ENCODE measurements at regions not wholly inside any gene's neighbourhood (a gene's known extent, or its start where the extent isn't known, plus 50 kb on each side); places are given as distances from the start of the nearest gene placed in this dataset.

- no peak for DNase-seq
Measured at GRCh38 chr5:176711883-176712282, 64.6 kb downstream of the TSPAN17 start.

GRCh38 chr5:176712546-176713304 is 65.4 kb downstream of the TSPAN17 start:
- no peak for DNase-seq

GRCh38 chr5:176713409-176713808 is 66.1 kb downstream of the TSPAN17 start:
- no peak for DNase-seq

- no peak for DNase-seq
Measured at GRCh38 chr5:176714067-176714466, 66.8 kb downstream of the TSPAN17 start.

- DNase-seq = peak; percentile 39
Measured at GRCh38 chr5:176716320-176716719, 69.0 kb downstream of the TSPAN17 start.

GRCh38 chr5:176719113-176719739 is 71.9 kb downstream of the TSPAN17 start:
- DNase-seq = no peak

- no peak for DNase-seq
Measured at GRCh38 chr5:176721509-176721908, 74.2 kb downstream of the TSPAN17 start.

- DNase-seq = no peak
Measured at GRCh38 chr5:176722757-176723156, 75.5 kb downstream of the TSPAN17 start.

GRCh38 chr5:176723440-176723839 is 76.2 kb downstream of the TSPAN17 start:
- DNase-seq = no peak

GRCh38 chr5:176724472-176724871 is 77.2 kb downstream of the TSPAN17 start:
- DNase-seq = no peak

GRCh38 chr5:176725521-176726280 is 78.4 kb downstream of the TSPAN17 start:
- no peak for DNase-seq

- no peak for DNase-seq
Measured at GRCh38 chr5:176726746-176727527, 79.7 kb downstream of the TSPAN17 start.

- DNase-seq = no peak
Measured at GRCh38 chr5:176727528-176727900, 80.2 kb downstream of the TSPAN17 start.

- no peak for DNase-seq
Measured at GRCh38 chr5:176727983-176728675, 80.8 kb downstream of the TSPAN17 start.

GRCh38 chr5:176728831-176729251 is 81.5 kb upstream of the UNC5A start:
- no peak for DNase-seq

GRCh38 chr5:176730815-176731475 is 79.4 kb upstream of the UNC5A start:
- no peak for DNase-seq

- DNase-seq = no peak
Measured at GRCh38 chr5:176731506-176732160, 78.7 kb upstream of the UNC5A start.

- DNase-seq = no peak
Measured at GRCh38 chr5:176732306-176732705, 78.1 kb upstream of the UNC5A start.

- DNase-seq = no peak
Measured at GRCh38 chr5:176732736-176733405, 77.5 kb upstream of the UNC5A start.

- no peak for DNase-seq
Measured at GRCh38 chr5:176733406-176734262, 76.7 kb upstream of the UNC5A start.
